ENCODE measurements at regions not wholly inside any gene's neighbourhood (a gene's known extent, or its start where the extent isn't known, plus 50 kb on each side); places are given as distances from the start of the nearest gene placed in this dataset.

DNA sequence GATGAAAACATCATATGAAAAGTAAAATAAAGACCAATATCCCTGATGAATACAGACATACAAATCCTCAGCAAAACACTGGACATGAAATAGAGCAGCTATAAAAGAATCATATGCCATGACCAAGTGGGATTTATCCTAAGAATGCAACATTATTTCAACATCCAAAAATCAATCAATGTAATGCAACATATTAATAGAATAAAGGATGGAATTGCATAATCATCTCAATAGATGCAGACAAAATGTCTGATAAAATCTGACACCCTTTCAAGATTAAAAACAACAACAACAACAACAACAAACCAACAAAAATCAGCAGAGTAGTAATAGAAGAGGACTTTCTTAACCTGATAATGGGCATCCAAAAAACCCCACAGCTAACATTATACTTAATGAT is 63.8 kb upstream of the IL1R1 start:
- Mint-ChIP-seq H3K36me3 (peaks cover 0 to 9% (median 0%) of the 10 kb centered on the region in 5 donors), H3K4me1 (peaks cover 24 to 44% (median 37%) of the 10 kb centered on the region in 7 donors), H3K27ac (no peak overlapping the region), H3K27me3 (peaks cover 0 to 14% (median 0%) of the 10 kb centered on the region in 5 donors), H3K9me3 (peaks cover 0 to 6% (median 0%) of the 10 kb centered on the region in 11 donors), H3K4me3 (no peak overlapping the region)
- Histone ChIP-seq H3K9me3 (ENCODE audit: control insufficient read depth in 2 of 3, low read length in 3 of 3) (no peaks in the 10 kb centered on the region), H3K36me3 (ENCODE audit: control insufficient read depth in 2 of 3, insufficient read depth in 3 of 3, low read length in 3 of 3) (no peaks in the 10 kb centered on the region), H3K4me1 (ENCODE audit: control insufficient read depth in 2 of 2, insufficient read depth in 2 of 2, low read length in 2 of 2) (peaks cover 10 to 20% of the 10 kb centered on the region in 2 donors), H3K27ac (ENCODE audit: low read depth, low read length) (no peak overlapping the region), H3K27me3 (ENCODE audit: control insufficient read depth in 2 of 2, insufficient read depth in 2 of 2, low read length in 2 of 2) (no peaks in the 10 kb centered on the region), H3K4me3 (ENCODE audit: low read length) (no peak overlapping the region)
- CTCF ChIA-PET, result no interaction called here
- DNase-seq, result no peak
- ATAC-seq, result no peak
- POLR2A ChIA-PET, result no interaction called here
- intact Hi-C loops (cut with micrococcal nuclease), result no loop called here

DNA sequence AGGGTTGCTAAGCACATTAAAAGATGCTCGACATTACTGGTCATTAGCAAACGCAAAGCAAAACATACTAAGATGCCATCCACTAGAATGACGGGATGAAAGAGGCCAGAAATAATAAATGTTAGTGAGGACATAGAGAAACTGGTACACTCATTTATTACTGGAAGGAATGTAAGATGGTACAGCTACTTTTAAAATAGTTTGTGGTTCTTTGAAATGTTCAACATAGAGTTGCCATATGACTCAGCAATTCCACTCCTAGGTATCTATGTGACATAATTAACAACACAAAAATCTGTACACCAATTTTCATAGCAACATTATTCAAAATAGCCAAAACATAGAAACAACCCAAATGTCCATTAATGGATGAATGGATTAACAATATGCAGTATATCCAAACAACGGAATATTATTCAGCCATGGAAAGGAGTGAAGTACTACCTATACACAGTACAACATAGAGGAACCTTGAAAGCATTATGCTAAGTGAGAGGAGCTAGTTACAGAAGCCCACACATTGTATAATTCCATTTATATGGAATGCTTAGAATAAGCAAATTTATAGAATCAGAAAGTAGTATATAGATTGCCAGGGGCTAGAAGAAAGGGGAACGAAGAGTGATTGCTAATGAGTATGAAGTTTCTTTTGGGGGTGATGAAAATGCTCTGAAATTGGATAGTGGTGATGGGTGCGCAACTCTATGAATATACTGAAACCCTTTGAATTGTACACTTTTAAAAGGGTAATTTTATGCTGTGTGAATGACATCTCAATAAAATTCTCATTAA is 61.9 kb upstream of the IL1R1 start:
- ChIA-PET CTCF (interaction anchor here (1.1 kb wide), 1 partner anchor 160 kb away, joined by 3 read pairs; no protein-coding TSS in a partner anchor), POLR2A (no interaction called here)
- Histone ChIP-seq H3K27me3 (ENCODE audit: control insufficient read depth in 2 of 2, insufficient read depth in 2 of 2, low read length in 2 of 2) (no peaks in the 10 kb centered on the region), H3K36me3 (ENCODE audit: control insufficient read depth in 2 of 3, insufficient read depth in 3 of 3, low read length in 3 of 3) (no peaks in the 10 kb centered on the region), H3K9me3 (ENCODE audit: control insufficient read depth in 2 of 3, low read length in 3 of 3) (no peaks in the 10 kb centered on the region), H3K4me1 (ENCODE audit: control insufficient read depth in 2 of 2, insufficient read depth in 2 of 2, low read length in 2 of 2) (peaks cover 10 to 20% of the 10 kb centered on the region in 2 donors), H3K27ac (ENCODE audit: low read depth, low read length) (no peak overlapping the region), H3K4me3 (ENCODE audit: low read length) (no peak overlapping the region)
- DNase-seq (no peak), ATAC-seq (no peak)
- H3K36me3 Mint-ChIP-seq, result peaks cover 0 to 6% (median 0%) of the 10 kb centered on the region in 5 donors
- peaks cover 19 to 49% (median 45%) of the 10 kb centered on the region in 7 donors for H3K4me1 Mint-ChIP-seq
- intact Hi-C loops (cut with micrococcal nuclease), result loop anchor here (5.0 kb wide), 5 partner anchors 48 to 177 kb away; no protein-coding TSS in a partner anchor
- H3K27ac Mint-ChIP-seq, result peak overlapping the region in 5 of 9 donors; percentile 29 to 88 (median 81)
- H3K27me3 Mint-ChIP-seq, result peaks cover 0 to 17% (median 0%) of the 10 kb centered on the region in 5 donors
- peak overlapping the region in 3 of 10 donors; percentile 17 to 77 (median 44) for H3K4me3 Mint-ChIP-seq
- H3K9me3 Mint-ChIP-seq, result peaks cover 0 to 6% (median 0%) of the 10 kb centered on the region in 11 donors

DNA sequence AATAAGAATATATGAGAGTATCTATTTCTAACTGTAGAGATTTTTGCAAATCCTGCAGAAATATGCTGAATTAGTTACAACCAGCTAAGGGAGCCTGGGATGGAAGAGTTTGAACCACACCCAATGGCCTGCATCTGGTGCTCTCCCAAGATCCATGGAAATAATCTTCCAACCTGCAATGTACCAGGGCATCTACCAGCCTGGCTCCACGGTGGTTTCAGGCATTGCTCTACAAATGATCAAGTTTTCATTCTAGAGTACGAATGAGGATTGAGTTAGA is 61.4 kb upstream of the IL1R1 start:
- intact Hi-C loops (cut with micrococcal nuclease), result loop anchor here (5.0 kb wide), 5 partner anchors 49 to 176 kb away; no protein-coding TSS in a partner anchor
- CTCF ChIA-PET, result interaction anchor here (1.1 kb wide), 1 partner anchor 159 kb away, joined by 3 read pairs; no protein-coding TSS in a partner anchor
- H3K4me3 Mint-ChIP-seq, result peak overlapping the region in 6 of 10 donors; percentile 14 to 77 (median 38)

DNA sequence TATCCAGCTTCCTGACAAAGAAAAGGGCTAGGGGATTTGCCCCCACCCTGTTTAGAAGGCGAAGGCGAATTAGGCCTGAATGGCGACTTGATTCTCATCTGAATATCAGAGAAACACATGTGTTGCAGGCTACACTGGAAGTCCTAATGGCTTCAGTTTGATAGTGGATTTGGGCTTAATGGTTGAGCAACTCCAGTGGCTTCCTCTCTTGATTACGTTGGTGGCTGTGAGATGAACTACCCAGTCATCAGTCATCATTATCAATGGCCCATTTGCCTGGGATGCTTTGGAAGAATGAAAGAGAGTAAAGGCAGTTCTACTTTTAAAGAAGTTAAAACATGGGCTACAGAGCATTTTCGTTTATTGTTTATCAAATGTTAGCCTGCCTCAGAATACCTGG is 60.9 kb upstream of the IL1R1 start:
- Mint-ChIP-seq H3K4me3 (peak overlapping the region in 7 of 10 donors; percentile 14 to 77 (median 38)), H3K27me3 (peaks cover 0 to 17% (median 0%) of the 10 kb centered on the region in 5 donors), H3K4me1 (peaks cover 19 to 49% (median 45%) of the 10 kb centered on the region in 7 donors), H3K36me3 (peaks cover 0 to 6% (median 0%) of the 10 kb centered on the region in 5 donors), H3K27ac (peak overlapping the region in 8 of 9 donors; percentile 31 to 88 (median 76)), H3K9me3 (peaks cover 0 to 6% (median 0%) of the 10 kb centered on the region in 11 donors)
- Histone ChIP-seq H3K27ac (ENCODE audit: low read depth, low read length) (no peak overlapping the region), H3K27me3 (ENCODE audit: control insufficient read depth in 2 of 2, insufficient read depth in 2 of 2, low read length in 2 of 2) (no peaks in the 10 kb centered on the region), H3K4me3 (ENCODE audit: low read length) (no peak overlapping the region), H3K9me3 (ENCODE audit: control insufficient read depth in 2 of 3, low read length in 3 of 3) (no peaks in the 10 kb centered on the region), H3K4me1 (ENCODE audit: control insufficient read depth in 2 of 2, insufficient read depth in 2 of 2, low read length in 2 of 2) (peaks cover 10 to 20% of the 10 kb centered on the region in 2 donors), H3K36me3 (ENCODE audit: control insufficient read depth in 2 of 3, insufficient read depth in 3 of 3, low read length in 3 of 3) (no peaks in the 10 kb centered on the region)
- DNase-seq (no peak), ATAC-seq (no peak)
- ChIA-PET POLR2A (no interaction called here), CTCF (no interaction called here)
- intact Hi-C loops (cut with micrococcal nuclease), result loop anchor here (2.0 to 5.0 kb wide), 7 partner anchors 19 to 285 kb away; no protein-coding TSS in a partner anchor

More for the DNA sequence above, 61.4 kb upstream of the IL1R1 start:
- no peak overlapping the region for H3K27ac ChIP-seq (ENCODE audit: low read depth, low read length)
- POLR2A ChIA-PET, result no interaction called here
- H3K36me3 ChIP-seq (ENCODE audit: control insufficient read depth in 2 of 3, insufficient read depth in 3 of 3, low read length in 3 of 3), result no peaks in the 10 kb centered on the region
- no peak overlapping the region for H3K4me3 ChIP-seq (ENCODE audit: low read length)
- H3K4me1 ChIP-seq (ENCODE audit: control insufficient read depth in 2 of 2, insufficient read depth in 2 of 2, low read length in 2 of 2), result peaks cover 10 to 20% of the 10 kb centered on the region in 2 donors
- peaks cover 0 to 17% (median 0%) of the 10 kb centered on the region in 5 donors for H3K27me3 Mint-ChIP-seq
- peaks cover 19 to 49% (median 45%) of the 10 kb centered on the region in 7 donors for H3K4me1 Mint-ChIP-seq
- H3K27me3 ChIP-seq (ENCODE audit: control insufficient read depth in 2 of 2, insufficient read depth in 2 of 2, low read length in 2 of 2), result no peaks in the 10 kb centered on the region
- ATAC-seq (no peak), DNase-seq (no peak)
- peaks cover 0 to 6% (median 0%) of the 10 kb centered on the region in 5 donors for H3K36me3 Mint-ChIP-seq
- H3K9me3 ChIP-seq (ENCODE audit: control insufficient read depth in 2 of 3, low read length in 3 of 3), result no peaks in the 10 kb centered on the region
- H3K9me3 Mint-ChIP-seq, result peaks cover 0 to 6% (median 0%) of the 10 kb centered on the region in 11 donors
- H3K27ac Mint-ChIP-seq, result peak overlapping the region in 8 of 9 donors; percentile 31 to 88 (median 76)

DNA sequence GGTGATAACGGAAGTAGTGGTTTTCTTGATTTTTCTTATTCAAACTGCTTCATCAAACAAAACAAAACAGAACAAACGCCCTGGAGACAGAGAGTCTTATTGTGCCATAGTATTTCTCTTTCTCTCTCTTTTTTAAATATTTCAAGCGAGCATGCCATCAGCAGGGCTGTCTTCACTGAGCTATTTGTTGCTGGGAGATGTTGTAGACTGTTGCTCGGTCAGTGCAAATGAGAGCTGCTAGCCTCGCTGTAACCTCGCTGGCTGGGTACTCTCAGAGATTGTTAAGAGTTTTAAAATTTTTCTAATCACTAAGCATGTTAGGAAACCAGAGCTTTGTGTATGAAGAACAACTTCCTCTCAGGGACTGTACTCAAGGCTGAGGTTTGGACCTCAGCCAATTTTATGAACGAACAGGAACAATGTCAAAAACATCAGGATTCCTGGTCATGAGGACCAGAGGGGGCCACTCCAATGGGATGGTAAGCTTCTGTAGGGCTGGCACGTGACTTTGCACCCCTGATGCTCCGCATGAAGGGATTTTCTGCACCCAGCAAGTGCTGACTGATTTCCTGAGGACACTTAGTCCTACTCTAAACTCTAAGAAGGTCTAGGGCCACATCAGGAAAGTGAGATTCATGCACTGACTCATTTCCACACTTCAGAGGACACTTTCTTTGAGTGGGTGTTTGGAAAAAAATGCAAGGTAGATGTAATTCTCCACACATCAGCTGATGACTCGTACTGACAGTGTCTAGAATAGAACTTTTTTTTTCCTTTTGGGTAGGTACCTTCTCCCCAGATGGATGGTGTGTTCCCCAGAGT is 59.8 kb upstream of the IL1R1 start:
- peak in 8 of 9 donors; percentile 36 to 75 (median 64) for DNase-seq
- Mint-ChIP-seq H3K36me3 (peaks cover 0 to 11% (median 0%) of the 10 kb centered on the region in 5 donors), H3K27me3 (peaks cover 0 to 20% (median 0%) of the 10 kb centered on the region in 5 donors), H3K4me1 (peaks cover 19 to 49% (median 42%) of the 10 kb centered on the region in 7 donors), H3K4me3 (peak overlapping the region; percentile 67 to 88 (median 80)), H3K9me3 (peaks cover 0 to 9% (median 0%) of the 10 kb centered on the region in 11 donors), H3K27ac (peak overlapping the region; percentile 84 to 95 (median 91))
- H3K36me3 ChIP-seq (ENCODE audit: control insufficient read depth in 2 of 3, insufficient read depth in 3 of 3, low read length in 3 of 3), result no peaks in the 10 kb centered on the region
- intact Hi-C loops (cut with micrococcal nuclease), result loop anchor here (2.0 to 5.0 kb wide), 7 partner anchors 20 to 284 kb away; no protein-coding TSS in a partner anchor
- ChIA-PET CTCF (no interaction called here), POLR2A (interaction anchor here (0.7 to 1.1 kb wide), 4 partner anchors 9 to 1265 kb away, joined by 3 read pairs; no protein-coding TSS in a partner anchor)
- H3K27ac ChIP-seq (ENCODE audit: low read depth, low read length), result peak overlapping the region; percentile 61
- H3K9me3 ChIP-seq (ENCODE audit: control insufficient read depth in 2 of 3, low read length in 3 of 3), result no peaks in the 10 kb centered on the region
- H3K4me3 ChIP-seq (ENCODE audit: low read length), result peak overlapping the region; percentile 24
- peak; percentile 83 for ATAC-seq
- H3K27me3 ChIP-seq (ENCODE audit: control insufficient read depth in 2 of 2, insufficient read depth in 2 of 2, low read length in 2 of 2), result no peaks in the 10 kb centered on the region
- H3K4me1 ChIP-seq (ENCODE audit: control insufficient read depth in 2 of 2, insufficient read depth in 2 of 2, low read length in 2 of 2), result peaks cover 10 to 20% of the 10 kb centered on the region in 2 donors

DNA sequence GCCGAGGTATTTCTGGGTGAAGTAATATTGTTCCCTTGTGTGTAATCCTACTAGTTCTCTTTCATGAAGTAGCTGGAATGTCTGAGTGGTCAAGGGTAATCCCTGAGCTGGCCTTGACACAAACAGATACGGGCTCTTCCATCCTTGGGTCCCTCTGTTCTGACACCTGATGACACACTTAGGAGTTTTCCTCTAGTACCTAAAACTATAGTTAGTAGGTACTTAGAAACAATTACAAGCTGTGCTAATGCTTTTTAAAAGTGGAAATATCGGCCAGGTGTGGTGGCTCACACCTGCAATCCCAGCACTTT is 59.2 kb upstream of the IL1R1 start:
- Mint-ChIP-seq H3K9me3 (peaks cover 0 to 9% (median 0%) of the 10 kb centered on the region in 11 donors), H3K27me3 (peaks cover 0 to 18% (median 0%) of the 10 kb centered on the region in 5 donors), H3K4me1 (peaks cover 19 to 49% (median 42%) of the 10 kb centered on the region in 7 donors), H3K36me3 (peaks cover 0 to 11% (median 0%) of the 10 kb centered on the region in 5 donors), H3K27ac (peak overlapping the region in 8 of 9 donors; percentile 36 to 93 (median 88)), H3K4me3 (peak overlapping the region in 6 of 10 donors; percentile 23 to 87 (median 80))
- H3K4me1 ChIP-seq (ENCODE audit: control insufficient read depth in 2 of 2, insufficient read depth in 2 of 2, low read length in 2 of 2), result peaks cover 10 to 20% of the 10 kb centered on the region in 2 donors
- DNase-seq, result no peak
- H3K4me3 ChIP-seq (ENCODE audit: low read length), result no peak overlapping the region
- ChIA-PET POLR2A (interaction anchor here (0.7 to 1.1 kb wide), 2 partner anchors 9 to 50 kb away, joined by 3 read pairs; no protein-coding TSS in a partner anchor), CTCF (no interaction called here)
- ATAC-seq, result no peak
- H3K27ac ChIP-seq (ENCODE audit: low read depth, low read length), result peak overlapping the region; percentile 61
- no peaks in the 10 kb centered on the region for H3K9me3 ChIP-seq (ENCODE audit: control insufficient read depth in 2 of 3, low read length in 3 of 3)
- no peaks in the 10 kb centered on the region for H3K36me3 ChIP-seq (ENCODE audit: control insufficient read depth in 2 of 3, insufficient read depth in 3 of 3, low read length in 3 of 3)
- intact Hi-C loops (cut with micrococcal nuclease), result loop anchor here (2.0 to 5.0 kb wide), 7 partner anchors 21 to 283 kb away; no protein-coding TSS in a partner anchor
- no peaks in the 10 kb centered on the region for H3K27me3 ChIP-seq (ENCODE audit: control insufficient read depth in 2 of 2, insufficient read depth in 2 of 2, low read length in 2 of 2)

All from naive thymus-derived CD4-positive, alpha-beta T cell (primary cell).